ENCODE measurements at regions not wholly inside any gene's neighbourhood (a gene's known extent, or its start where the extent isn't known, plus 50 kb on each side); places are given as distances from the start of the nearest gene placed in this dataset.

GRCh38 chr14:80446356-80446755, 235.1 kb upstream of the DIO2 start:
- TF ChIP-seq CTCF (conservative IDR thresholded peaks at IDR 0.05; ENCODE audit: low read depth) = no peak
- ChIA-PET POLR2A (ENCODE audit: low non-redundant PET) (no interaction called here), CTCF (no interaction called here)
- H3K27ac ChIP-seq = no peak overlapping the region
- no peak for DNase-seq (ENCODE audit: low spot score)

GRCh38 chr14:80445605-80446004, 234.3 kb upstream of the DIO2 start:
- no peak for TF ChIP-seq CTCF (conservative IDR thresholded peaks at IDR 0.05; ENCODE audit: low read depth)
- H3K27ac ChIP-seq = no peak overlapping the region
- ChIA-PET CTCF (no interaction called here), POLR2A (ENCODE audit: low non-redundant PET) (no interaction called here)
- DNase-seq (ENCODE audit: low spot score) = no peak

DNA sequence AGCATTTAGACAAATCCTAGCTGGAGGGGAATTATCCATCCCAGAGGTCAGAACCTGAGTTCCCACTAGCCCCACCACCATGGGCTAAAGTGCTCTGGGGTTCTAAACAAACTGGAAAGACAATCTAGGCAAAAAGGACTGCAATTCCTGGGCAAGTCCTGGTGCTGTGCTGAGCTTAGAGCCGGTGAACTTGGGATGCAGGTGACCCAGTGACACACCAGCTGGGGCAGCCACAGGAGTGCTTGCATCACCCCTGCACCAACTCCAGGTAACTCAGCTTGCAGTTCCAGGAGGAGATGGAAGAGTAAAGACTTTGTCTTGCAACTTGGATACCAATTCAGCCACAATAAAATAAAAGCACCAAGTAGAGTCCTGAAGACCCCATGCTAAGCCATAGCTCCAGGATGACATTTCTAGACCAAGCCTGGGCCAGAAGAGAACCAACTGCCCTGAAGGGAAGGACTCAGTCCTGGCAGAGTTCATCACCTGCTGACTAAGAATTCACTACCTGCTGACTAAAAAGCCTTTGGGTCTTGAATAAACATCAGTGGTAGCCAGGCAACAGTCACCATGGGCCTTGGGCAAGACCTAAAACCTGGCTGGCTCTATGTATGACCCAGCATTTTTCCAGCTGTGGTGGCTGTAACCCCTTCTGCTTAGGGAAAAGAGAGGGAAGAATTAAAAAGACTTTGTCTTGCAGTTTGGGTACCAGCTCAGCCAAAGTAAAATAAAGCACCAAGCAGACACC, 223.4 kb upstream of the DIO2 start:
- peak; percentile 37 for DNase-seq (ENCODE audit: low spot score)
- CTCF ChIA-PET = interaction anchor here (0.6 to 0.7 kb wide), 2 partner anchors 17 to 233 kb away, joined by 3 to 4 read pairs; no protein-coding TSS in a partner anchor
- TF ChIP-seq CTCF (conservative IDR thresholded peaks at IDR 0.05; ENCODE audit: low read depth) = no peak
- POLR2A ChIA-PET (ENCODE audit: low non-redundant PET) = no interaction called here
- no peak overlapping the region for H3K27ac ChIP-seq

GRCh38 chr14:80433811-80434210, 222.5 kb upstream of the DIO2 start:
- POLR2A ChIA-PET (ENCODE audit: low non-redundant PET) = no interaction called here
- no peak for TF ChIP-seq CTCF (conservative IDR thresholded peaks at IDR 0.05; ENCODE audit: low read depth)
- CTCF ChIA-PET = no interaction called here
- DNase-seq (ENCODE audit: low spot score) = no peak
- H3K27ac ChIP-seq = no peak overlapping the region

- ChIA-PET POLR2A (ENCODE audit: low non-redundant PET) (no interaction called here), CTCF (no interaction called here)
- DNase-seq (ENCODE audit: low spot score) = no peak
- no peak overlapping the region for H3K27ac ChIP-seq
- no peak for TF ChIP-seq CTCF (conservative IDR thresholded peaks at IDR 0.05; ENCODE audit: low read depth)
These were observed 217.4 kb upstream of the DIO2 start for GRCh38 chr14:80428671-80429070.

DNA sequence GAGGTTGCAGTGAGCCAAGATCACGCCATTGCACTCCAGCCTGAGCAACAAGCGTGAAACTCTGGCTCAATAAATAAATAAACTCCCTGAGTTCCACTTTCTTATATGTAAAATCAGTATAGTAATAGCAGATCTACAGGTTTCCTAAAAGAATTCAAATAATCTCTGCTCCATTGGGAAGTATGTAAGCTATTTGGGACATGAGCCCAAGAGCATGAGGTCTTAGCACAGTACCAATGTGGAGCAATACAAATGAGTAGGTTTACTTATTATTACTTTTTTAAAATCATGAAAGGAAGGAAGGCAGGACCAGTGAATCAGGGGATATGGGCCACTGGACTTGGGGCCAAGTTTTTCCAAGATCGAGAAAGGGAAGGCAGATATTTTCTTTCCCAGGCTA, 216.9 kb upstream of the DIO2 start:
- ChIA-PET CTCF (no interaction called here), POLR2A (ENCODE audit: low non-redundant PET) (no interaction called here)
- no peak overlapping the region for H3K27ac ChIP-seq
- no peak for DNase-seq (ENCODE audit: low spot score)
- no peak for TF ChIP-seq CTCF (conservative IDR thresholded peaks at IDR 0.05; ENCODE audit: low read depth)
